ENCODE measurements at regions not wholly inside any gene's neighbourhood (a gene's known extent, or its start where the extent isn't known, plus 50 kb on each side); places are given as distances from the start of the nearest gene placed in this dataset.

DNA sequence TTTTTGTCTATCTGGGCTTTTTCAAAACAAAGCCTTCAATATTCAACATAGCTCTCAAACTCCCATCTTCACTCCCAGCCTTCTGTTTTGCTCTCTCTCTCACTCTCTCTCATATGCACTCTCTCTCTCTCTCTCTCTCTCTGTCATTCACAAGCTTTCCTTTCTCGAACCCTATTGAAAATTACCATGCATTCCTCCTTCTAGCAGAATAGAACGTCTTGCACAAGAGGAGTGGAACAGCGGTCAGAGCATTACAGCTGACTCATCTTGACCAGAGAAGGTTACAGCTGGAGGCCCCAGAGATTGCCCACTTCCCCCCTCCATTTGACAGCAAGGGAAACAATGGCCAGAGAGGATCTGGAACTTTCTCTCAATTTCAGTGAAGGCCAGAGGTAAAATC, 51.0 kb upstream of the LIFR start:
- TF ChIP-seq, protein P1, sequence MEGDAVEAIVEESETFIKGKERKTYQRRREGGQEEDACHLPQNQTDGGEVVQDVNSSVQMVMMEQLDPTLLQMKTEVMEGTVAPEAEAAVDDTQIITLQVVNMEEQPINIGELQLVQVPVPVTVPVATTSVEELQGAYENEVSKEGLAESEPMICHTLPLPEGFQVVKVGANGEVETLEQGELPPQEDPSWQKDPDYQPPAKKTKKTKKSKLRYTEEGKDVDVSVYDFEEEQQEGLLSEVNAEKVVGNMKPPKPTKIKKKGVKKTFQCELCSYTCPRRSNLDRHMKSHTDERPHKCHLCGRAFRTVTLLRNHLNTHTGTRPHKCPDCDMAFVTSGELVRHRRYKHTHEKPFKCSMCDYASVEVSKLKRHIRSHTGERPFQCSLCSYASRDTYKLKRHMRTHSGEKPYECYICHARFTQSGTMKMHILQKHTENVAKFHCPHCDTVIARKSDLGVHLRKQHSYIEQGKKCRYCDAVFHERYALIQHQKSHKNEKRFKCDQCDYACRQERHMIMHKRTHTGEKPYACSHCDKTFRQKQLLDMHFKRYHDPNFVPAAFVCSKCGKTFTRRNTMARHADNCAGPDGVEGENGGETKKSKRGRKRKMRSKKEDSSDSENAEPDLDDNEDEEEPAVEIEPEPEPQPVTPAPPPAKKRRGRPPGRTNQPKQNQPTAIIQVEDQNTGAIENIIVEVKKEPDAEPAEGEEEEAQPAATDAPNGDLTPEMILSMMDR (IDR thresholded peaks at IDR 0.05), result no peak
- TF ChIP-seq POLR2A (IDR thresholded peaks at IDR 0.05) (no peak), POLR2AphosphoS5 (IDR thresholded peaks at IDR 0.05) (no peak), EP300 (IDR thresholded peaks at IDR 0.05) (no peak)
